Right lobe of liver (tissue), 4 donors: ENCODE measurements at regions not wholly inside any gene's neighbourhood (a gene's known extent, or its start where the extent isn't known, plus 50 kb on each side); places are given as distances from the start of the nearest gene placed in this dataset.

Experiments
- CTCF ChIP-seq, 4 donors: fragments of 200-600 bp in 3 of 4; fragments of 450-650 bp in 1 of 4; IDR thresholded peaks; one replicate each; pipeline versions ENCODE4 v1.5.1 to v1.8.0; 2016 to 2022; ENCODE audit warnings: antibody characterized with exemption in 4 of 4, mild to moderate bottlenecking in 2 of 4
- POLR2A ChIP-seq: fragments of 450-650 bp; IDR thresholded peaks from one replicate; pipeline ENCODE4 v1.6.1; 2017; ENCODE audit warnings: antibody characterized with exemption, mild to moderate bottlenecking
- donor health status: DM: no; HTN: no; CAD: no.
- donor health status: DM: no; HTN: no; CAD: no.
- donor health status: DM: no; HTN: yes; CAD: no.

GRCh38 chr10:123581656-123582055 is 84.5 kb upstream of the GPR26 start:
- TF ChIP-seq CTCF (IDR thresholded peaks at IDR 0.05) (no peak), POLR2A (no peak)
